ENCODE measurements at regions not wholly inside any gene's neighbourhood (a gene's known extent, or its start where the extent isn't known, plus 50 kb on each side); places are given as distances from the start of the nearest gene placed in this dataset.

GRCh38 chr17:13785981-13786598 lies 184.4 kb upstream of the HS3ST3A1 start:
- DNase-seq (ENCODE audit: low read depth, low spot score), result no peak
- Histone ChIP-seq H3K9me1 (replicated peaks; ENCODE audit: control insufficient read depth, extremely low read depth, insufficient read depth, low read length) (no peaks in the 10 kb centered on the region), H3K79me2 (ENCODE audit: control insufficient read depth, insufficient read depth, low read length) (no peaks in the 10 kb centered on the region), H4K20me1 (replicated peaks; ENCODE audit: control insufficient read depth, extremely low read depth, insufficient read depth, low read length) (no peaks in the 10 kb centered on the region), H3K4me3 (replicated peaks in 1 of 3; ENCODE audit: insufficient read depth in 1 of 3, low read depth in 1 of 3, low read length in 3 of 3) (no peak overlapping the region), H2AFZ (ENCODE audit: low read depth, low read length) (no peak overlapping the region), H3K27me3 (ENCODE audit: control insufficient read depth in 2 of 2, insufficient read depth in 2 of 2, low read length in 2 of 2) (no peaks in the 10 kb centered on the region), H3K4me1 (ENCODE audit: control insufficient read depth, extremely low read depth, insufficient read depth, low read length) (no peaks in the 10 kb centered on the region), H3K27ac (ENCODE audit: insufficient read depth, low read depth, low read length) (no peak overlapping the region), H3K9me3 (replicated peaks; ENCODE audit: control insufficient read depth, insufficient read depth, low read length) (no peaks in the 10 kb centered on the region), H3K4me2 (ENCODE audit: insufficient read depth, low read length) (no peak overlapping the region), H3K36me3 (ENCODE audit: control insufficient read depth in 2 of 2, extremely low read depth in 1 of 2, insufficient read depth in 2 of 2, low read length in 2 of 2) (no peaks in the 10 kb centered on the region), H3K9ac (replicated peaks; ENCODE audit: extremely low read depth, insufficient read depth, low read length) (no peak overlapping the region)
- dilution Hi-C loops (cut with MboI; ENCODE audit: extremely low pct_ligation_motif_present, low sequenced_read_pairs), result no loop called here
- CTCF ChIA-PET, result no interaction called here
- TF ChIP-seq GATA2 (IDR thresholded peaks at IDR 0.05; ENCODE audit: insufficient read depth, insufficient read length, low read depth, low read length), result no peak
- no peak for TF ChIP-seq FOS (IDR thresholded peaks at IDR 0.05; ENCODE audit: borderline replicate concordance, insufficient read depth, low read length)
- no peak for TF ChIP-seq CTCF (IDR thresholded peaks at IDR 0.05; ENCODE audit: extremely low read depth in 1 of 2, insufficient read depth in 1 of 2, low read depth in 1 of 2, low read length in 2 of 2)
- no peak for TF ChIP-seq POLR2AphosphoS5 (IDR thresholded peaks at IDR 0.05; ENCODE audit: insufficient read depth, low read depth, low read length)
- no peak for TF ChIP-seq MYC (IDR thresholded peaks at IDR 0.05; ENCODE audit: low read depth, low read length)
- no peak for TF ChIP-seq MAX (IDR thresholded peaks at IDR 0.05; ENCODE audit: insufficient read depth, insufficient read length)
- no peak for TF ChIP-seq POLR2A (IDR thresholded peaks at IDR 0.05; ENCODE audit: low read depth, low read length)
- TF ChIP-seq EZH2 (IDR thresholded peaks at IDR 0.05; ENCODE audit: borderline replicate concordance, low read depth, low read length, severe bottlenecking), result no peak
- no peak for TF ChIP-seq JUN (IDR thresholded peaks at IDR 0.05; ENCODE audit: borderline replicate concordance, insufficient read depth, insufficient read length, low read depth)
- intact Hi-C loops (cut with micrococcal nuclease), result no loop called here
- POLR2A ChIA-PET, result no interaction called here
- no peak for FAIRE-seq
- no TSS peak for BruUV-seq (replicated peaks)

All from endothelial cell of umbilical vein (primary cell).